ENCODE measurements at regions not wholly inside any gene's neighbourhood (a gene's known extent, or its start where the extent isn't known, plus 50 kb on each side); places are given as distances from the start of the nearest gene placed in this dataset.
A peak's percentile ranks its signal among the peaks of the same experiment; 100 is the strongest.

DNA sequence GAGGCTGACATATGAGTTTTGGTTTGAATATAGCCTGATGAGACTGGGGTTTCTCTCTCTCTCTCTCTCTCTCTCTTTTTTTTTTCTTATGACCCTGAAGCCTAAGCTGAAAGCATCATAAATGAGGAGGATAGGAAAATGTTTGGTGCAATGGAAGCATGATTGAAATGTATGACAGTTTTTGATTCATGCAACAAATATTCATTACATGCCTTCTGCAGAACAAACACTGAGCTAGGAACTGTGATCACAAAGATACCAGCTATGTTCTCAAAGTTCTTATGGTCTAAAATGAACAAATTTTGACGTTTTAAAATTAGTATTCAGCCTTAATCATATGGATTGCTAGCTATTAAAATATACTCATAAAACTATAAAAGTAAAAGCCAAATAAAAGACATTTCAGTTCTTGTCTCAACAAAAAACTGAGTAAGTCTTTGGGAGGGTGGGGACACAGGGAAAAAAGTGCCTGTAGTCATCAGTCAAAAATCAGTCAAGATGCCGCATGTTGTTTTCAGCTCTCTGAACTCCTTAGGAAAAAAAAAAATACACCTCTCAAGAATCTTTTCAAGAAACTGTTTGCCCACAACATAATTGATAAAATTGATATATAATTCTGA is 57.2 kb downstream of the NKX6-1 start:
- no peak for DNase-seq (ENCODE audit: low read depth)

DNA sequence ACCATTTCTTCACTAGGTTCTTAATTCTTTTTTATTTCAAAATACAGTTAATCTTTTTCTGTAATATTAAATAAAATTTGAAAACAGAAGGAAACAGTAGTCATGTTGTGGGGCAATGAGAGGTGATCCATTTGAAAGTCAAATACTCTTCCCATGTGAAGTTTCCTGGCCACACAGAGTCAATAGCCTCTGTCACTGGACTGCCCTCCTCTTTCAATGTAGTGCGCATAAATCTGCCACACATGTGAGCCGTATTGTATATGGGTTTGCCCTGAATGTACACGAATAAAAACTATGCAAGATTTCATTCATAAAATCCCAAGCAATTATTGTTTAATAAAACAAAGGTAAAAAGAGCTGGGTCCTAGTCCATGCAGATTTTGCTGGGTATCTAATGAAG is 59.1 kb downstream of the NKX6-1 start:
- no peak for DNase-seq (ENCODE audit: low read depth)

DNA sequence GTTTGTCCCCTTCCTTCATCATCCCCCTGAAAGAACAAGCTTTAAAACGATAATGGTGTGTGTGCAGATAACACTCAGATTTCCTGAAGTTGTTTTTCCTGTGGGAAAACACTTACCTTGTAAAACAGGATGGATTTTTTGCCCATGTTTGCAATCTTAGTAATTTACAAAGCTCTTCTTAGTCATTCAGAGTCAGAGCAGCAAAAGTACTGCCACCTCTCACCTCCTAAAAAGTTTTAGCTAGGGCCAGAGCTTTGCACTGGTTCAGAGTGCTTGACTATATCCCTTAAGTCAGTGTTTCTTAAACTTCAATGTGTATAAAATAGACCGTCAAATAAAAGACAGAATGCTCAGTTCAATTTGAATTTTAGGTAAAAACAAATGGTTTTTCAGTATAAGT is 62.3 kb downstream of the NKX6-1 start:
- no peak for DNase-seq (ENCODE audit: low read depth)

DNA sequence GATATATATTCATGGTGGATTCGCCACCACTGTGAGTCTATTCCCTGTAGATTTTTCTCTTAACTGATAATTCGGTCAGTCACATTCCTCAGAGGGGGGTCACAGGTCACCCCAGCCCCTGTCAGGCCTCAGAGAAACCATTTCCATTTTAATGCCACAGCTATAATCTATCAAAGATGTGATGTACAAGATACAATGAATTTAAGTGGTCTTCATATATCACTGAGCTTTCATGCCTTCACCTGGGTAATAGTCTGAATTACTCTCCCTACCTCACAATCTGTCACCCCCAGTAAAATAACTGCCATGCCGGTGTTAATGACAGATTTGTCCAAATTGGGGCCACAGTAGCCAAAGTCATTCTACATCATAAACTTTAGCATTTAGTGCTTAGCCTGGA is 64.7 kb downstream of the NKX6-1 start:
- DNase-seq (ENCODE audit: low read depth): no peak

DNA sequence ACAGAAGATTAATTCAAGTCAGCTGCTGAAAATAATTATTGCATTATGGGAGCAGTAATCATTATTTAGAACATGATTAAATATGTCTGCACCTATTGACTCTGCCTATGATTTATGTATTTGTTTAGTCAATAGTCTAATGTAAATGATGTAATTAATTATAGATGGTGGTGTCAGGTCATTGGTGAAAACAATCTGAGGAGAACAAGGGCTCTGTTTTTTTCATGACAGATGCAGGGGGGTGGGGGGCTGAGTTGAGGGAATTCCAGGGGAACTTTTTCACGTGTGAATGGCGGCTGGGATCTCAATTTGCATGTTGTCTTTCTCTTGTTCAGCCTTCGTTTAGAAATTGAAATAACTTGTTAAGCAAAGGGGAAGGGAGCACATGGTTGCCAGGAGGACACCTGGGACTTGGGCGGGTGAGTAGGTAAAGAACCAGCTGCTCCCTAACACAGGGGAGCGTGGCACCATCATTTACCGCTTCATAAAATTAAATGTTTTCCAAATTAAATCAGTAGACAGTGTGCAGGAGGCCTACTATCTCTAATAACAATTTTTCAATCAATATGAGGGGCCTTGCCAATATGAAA is 65.4 kb downstream of the NKX6-1 start:
- no peak for DNase-seq (ENCODE audit: low read depth)

DNA sequence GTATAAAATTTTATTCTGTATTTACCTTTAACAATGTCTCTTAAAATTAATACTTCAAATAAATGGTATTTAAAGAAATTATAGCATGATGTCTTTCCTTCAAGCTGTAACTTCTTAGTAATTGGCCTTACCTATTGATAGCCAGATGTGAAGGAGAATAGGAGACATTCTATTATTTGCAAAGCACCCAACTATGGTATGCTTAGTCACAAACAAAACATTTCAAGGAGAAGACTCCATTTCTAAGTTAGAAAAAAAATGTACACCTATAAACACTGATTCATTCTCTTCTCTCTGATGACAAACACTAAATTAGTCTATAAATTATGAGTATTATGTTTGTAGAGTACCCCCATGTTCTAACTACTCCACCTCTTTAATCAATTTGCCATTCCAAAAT is 66.4 kb downstream of the NKX6-1 start:
- no peak for DNase-seq (ENCODE audit: low read depth)

DNA sequence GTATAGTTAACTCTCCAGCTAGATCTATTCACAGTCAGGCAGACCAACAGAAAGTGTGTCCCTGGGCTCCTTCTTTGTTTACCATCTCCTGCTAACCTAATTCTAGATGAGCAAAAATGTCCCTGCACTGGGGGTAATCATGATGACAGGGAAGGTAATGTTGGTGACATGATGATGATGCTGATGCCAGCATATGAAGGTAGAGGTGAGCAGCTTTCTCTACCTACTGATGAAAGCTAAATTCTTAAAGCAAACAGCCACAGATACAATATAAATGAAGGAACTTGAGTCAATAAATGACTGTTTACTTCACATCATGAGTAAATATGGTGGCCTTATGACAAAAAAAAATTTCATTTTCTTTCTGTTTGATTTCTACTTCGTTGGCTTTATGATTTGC is 78.5 kb downstream of the NKX6-1 start:
- no peak for DNase-seq (ENCODE audit: low read depth)

DNA sequence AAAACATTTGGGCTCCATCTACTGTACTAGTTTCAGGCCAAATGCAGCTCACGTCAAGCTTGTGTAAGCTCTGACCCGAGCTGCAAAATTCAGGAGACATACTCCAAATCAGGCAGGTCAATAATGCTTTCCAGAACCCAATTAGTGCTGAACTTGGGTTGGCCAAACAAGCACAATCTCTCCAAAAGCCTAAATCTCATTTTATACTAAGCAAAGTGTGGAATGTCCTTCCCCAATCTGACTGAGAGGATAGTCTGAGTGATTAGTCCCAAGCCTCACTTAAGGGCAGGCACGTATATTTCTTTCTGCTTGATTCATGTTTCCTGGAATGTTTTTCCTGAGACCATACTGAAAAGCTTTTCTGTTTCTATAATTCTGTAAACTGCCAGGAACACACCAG is 79.9 kb downstream of the NKX6-1 start:
- no peak for DNase-seq (ENCODE audit: low read depth)

DNA sequence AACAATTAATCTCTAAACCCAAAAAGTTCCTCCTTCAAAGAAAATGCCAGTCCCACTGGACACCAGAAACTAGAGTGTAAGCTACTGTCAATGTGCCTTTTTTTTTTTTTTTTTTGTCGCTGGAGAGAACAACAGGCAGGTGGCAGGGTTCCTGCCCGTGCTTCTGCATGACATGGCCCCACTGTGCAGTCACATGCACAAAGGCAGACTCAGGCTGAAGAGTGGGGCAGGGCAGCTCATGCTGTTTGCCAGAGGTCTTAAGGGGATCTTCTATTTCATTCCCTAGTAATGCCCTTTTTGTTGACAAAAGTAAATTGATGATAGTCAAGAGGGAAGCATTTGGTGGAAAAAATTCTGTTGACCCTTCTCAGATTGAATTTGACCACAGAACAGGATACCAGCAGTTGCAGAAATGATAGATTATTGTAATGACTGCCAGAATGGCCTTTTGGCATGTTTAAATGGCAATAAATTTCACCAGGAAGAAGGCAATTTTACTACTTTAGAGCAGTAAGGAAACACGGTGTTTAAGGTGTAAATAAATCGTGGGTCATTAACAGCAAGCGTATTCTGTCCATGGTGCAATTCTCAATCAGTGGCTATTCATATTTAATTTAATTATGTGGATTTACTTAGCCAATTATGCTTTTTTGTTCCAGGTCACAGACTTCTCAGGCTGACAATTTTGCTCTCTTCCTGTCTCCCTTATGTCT is 80.9 kb downstream of the NKX6-1 start:
- no peak for DNase-seq (ENCODE audit: low read depth)

DNA sequence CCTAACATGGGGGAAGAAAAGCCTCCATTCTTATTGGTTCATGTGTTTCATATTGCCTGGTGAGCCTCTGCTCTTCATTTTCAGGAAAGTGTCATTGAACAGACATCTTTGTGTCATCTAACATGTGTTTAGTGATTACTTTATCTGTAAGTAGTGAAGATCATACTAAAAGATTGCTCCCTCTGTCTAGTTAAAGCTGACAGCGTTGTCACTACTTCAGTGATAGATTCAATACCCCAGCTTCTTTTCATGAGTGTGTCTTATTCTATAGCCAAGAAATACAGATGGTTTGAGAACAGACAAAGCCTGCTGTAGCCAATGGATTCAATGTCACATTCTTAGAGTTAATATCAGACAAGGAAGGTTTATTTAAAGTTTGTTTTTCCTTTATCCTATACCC is 85.1 kb downstream of the NKX6-1 start:
- no peak for DNase-seq (ENCODE audit: low read depth)

DNA sequence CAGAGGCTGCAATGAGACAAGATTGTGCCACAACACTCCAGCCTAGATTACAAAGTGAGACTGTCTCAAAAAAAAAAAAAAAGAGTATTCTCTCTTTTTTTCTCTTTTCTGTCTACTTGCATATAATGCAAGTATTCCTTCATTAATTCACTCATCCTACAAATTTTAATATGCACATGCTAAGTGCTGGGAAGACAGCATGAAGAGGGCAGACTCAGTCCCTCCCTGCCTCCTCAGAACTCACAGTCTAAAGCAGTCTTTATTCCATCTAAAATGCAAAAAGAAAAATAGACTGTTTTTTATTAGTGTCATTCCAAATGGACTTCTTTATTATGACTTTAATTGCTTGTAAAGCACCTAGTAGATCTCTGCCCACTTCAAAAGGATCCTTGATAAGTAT is 85.6 kb downstream of the NKX6-1 start:
- no peak for DNase-seq (ENCODE audit: low read depth)

DNA sequence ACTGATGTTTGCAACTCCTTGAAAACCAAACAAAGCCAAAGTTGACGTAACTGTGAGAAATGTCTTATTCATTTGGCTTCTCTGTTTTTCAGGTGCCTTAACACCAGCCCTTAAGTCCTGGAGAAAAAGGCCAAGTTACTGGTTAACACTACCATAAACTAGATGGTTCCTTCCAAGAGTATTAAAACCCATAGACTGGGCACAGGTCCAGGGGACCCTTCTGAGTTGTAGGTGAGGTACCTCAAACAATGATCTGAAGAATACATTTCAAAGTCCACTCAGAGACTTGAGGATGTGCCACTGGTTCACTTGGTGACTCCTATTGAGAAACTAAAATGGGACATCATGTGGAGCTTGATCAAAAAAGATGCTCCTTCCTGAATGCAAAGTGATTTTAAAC is 87.0 kb downstream of the NKX6-1 start:
- no peak for DNase-seq (ENCODE audit: low read depth)

DNA sequence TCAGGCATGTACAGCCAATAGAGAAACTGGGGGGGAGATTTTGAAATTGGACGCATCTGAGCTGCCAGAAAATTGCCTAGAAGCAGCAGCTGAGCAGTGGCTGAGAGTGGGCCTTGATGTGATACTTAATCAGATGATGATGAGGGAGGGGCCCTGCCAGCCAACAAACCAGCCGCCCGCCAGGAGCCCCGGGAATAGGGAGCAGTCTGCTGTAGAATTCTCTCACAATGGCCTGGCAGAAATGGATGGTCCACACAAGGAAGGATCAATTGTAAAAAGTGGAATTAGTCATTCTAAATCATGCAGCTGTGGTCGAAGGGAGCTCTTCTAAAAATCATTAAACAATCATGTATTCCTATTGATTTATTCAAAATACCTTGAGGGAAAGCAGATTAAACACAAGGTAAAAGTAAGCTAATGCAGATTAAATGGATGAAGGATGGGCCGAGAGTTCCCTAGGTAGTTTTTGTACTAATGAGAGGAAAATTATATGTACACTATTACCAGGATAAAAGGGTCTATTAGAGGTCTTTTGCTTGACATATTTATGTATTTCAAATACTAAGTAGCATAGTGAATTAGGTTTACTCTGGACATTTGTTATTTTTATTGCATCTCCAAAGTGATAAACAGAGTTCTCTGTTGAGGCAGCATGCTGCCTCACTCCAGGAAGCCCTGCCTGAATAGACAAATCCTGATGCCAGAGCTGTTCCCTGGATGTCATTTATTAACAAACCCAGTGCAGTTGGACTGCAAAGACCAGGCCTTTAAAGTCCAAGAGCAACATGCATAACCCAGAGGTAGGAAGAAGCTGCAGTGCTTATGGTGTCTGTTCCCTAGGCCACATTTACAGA is 91.3 kb downstream of the NKX6-1 start:
- no peak for DNase-seq (ENCODE audit: low read depth)

DNA sequence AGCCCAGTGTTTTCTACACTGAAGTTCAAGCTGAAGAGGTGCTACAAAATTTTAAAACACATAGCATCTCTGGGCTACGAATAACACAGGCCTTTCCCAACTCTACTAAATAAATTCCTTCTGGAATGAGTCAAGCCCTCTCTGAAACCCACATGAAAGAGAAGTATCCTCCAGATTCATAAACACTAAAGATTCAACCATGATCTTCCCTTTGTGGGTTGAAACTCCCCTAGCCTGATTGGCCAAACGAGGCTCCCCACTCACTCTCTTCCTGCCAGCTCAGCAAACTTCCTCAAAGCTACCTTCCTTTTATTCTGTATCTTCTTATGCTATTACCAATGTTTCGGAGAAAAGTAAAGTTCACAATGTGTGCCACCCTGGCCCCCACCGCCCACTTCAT is 95.4 kb downstream of the NKX6-1 start:
- peak; percentile 74 for DNase-seq (ENCODE audit: low read depth)

DNA sequence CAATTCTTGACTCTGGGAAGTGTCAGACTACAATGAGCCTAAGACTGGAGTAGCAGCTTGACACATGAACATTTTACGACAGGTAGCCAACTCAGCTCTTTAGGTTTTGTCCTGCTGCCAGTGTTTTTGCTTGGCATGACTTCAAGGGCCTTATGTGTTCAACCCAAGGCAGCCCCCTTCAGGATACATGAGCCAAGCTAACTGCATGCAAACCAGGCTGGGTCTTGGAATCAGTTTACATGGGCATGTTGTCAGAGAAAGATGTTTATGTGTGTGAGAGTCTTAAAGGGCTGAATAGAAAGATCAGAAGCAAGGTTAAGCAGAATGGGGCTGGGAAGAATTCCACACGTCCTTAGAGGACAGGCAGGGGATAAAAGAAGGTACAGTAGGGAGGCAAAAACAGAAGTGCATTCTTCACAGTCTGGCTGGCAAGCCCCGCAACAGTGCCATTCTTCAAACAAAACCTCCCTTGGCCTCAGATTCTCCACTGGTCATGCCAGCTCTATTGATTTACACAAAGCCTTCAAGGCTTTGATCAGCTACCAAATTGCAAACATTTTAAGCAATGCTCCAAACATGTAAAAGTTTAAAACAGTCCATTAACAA is 97.3 kb downstream of the NKX6-1 start:
- no peak for DNase-seq (ENCODE audit: low read depth)

DNA sequence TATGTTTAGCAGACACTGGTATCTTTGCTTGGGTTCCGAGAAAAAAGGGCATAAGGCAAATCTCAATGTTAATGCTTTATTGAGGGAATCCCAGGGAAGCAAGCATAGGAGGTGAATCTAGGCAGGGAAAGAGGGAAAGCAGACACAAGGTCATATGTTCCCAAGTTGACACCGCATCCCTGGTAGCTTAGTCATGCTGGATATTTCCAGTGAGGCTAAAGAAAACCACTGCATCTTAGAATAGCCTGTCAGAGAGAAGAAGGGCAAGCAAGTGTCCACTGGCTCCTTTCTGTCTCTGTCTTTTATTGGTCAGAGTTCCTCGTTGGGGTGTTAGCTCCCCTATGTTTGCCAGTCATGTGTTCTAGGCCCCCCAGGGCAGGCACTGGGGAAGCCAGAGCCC is 104.7 kb downstream of the NKX6-1 start:
- peak; percentile 14 for DNase-seq (ENCODE audit: low read depth)

DNA sequence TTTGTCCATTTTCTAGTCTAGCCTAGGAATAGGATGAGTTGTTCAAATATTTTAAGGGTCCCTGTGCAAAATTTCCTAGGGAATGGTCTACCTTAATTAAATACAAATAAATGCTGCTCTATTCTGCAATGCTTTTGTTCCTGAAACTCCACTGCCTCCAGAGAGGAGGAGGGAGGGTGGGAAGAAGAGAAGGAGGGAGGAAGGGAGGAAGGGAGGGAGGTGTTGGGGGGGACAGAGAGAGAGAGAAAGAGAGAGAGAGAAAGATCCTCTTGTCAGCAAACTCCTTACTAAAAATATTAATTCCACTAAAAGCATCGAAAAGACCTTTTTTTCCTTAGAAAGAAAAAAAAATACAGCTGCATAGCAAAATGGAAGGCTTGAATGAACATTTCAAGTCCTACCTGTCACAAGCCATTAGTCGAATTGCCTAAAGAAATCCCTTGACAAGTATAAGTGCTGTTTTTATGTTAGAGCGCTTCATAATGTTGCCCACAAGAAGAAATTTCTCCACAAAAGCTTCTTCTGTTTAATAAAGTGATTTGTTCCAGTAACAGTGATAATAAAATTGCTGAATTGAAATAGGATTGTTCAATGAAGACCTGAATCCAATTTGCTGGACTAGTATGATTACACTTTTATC is 106.0 kb downstream of the NKX6-1 start:
- DNase-seq (ENCODE audit: low read depth): no peak

DNA sequence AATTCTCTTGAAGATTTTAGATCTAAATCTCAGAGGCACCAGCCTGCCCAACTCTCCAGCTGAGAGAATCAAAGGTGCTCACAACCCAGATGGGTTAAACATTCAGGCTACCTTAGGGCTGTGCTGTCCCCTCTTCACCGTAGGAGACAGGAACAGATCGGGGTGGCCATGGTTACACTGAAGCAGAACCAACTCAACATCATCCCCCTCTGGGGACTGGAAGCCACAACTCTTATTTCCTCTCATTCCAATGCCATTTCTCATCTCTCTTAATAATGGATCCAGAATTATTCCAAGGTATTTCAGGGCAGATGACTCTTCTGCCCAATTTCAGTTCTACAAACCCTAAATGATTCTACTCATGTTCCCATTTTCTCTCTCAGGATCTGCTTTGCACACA is 109.7 kb downstream of the NKX6-1 start:
- peak; percentile 17 for DNase-seq (ENCODE audit: low read depth)

DNA sequence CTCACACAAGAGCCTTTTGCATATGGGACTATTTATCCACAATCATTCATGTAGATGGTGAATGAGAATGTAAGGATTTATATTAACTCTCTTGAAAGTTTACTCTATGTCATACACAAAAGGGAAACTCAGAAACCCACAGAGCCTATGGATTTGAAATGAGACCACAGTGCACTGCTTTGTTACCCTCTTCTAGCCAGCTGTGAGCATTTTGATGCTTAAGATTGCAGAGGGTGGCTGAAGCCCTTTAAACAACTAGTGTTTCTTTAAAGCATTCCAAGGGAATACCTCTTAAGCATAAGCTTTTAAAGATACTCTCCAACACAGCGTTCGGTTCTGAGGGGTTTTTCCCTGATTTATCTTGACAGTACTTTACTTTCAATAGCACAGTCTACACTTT is 113.9 kb downstream of the NKX6-1 start:
- DNase-seq (ENCODE audit: low read depth): no peak

DNA sequence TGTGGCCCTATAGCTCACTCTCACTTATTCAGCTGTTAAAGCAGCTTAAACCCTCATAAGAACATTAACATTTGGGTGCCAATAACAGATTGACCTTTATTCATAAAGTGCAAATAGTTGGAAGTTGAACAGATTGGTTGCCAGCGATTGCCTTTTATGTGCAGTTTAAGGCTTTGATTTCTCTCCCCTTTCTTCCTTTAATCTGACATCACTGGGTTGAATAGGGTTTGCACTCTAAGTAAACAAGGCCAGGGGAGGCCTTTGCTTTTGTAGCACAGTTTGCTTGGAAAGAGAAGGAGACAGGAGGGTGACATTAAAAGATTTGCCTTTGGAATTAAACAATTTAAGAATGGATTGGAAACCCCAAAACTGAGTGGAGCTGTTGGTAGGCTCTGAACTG is 114.3 kb downstream of the NKX6-1 start:
- no peak for DNase-seq (ENCODE audit: low read depth)

DNA sequence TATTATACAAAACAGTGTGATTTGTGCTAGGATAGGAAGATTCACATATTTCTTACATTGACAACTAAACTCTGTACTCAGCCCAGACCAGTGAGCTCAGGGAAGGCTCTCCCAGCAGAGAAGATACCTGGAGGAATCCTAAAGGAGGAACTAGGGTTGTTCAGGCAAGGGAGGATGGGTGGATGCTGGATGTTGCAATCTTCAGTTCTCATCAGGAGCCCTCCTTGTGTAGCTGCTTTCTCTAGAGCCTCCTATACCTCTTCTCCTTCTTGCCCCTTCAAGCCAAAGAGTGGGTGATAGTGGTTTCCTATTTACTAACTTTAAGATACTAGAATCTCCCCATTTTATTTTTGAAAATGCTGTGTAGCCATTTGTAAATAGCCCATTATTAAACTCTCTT is 117.3 kb downstream of the NKX6-1 start:
- DNase-seq (ENCODE audit: low read depth): no peak

Data from RPMI7951 (cell line).